Fibroblast of villous mesenchyme (primary cell): ENCODE measurements at regions not wholly inside any gene's neighbourhood (a gene's known extent, or its start where the extent isn't known, plus 50 kb on each side); places are given as distances from the start of the nearest gene placed in this dataset.
"Not testable (repeated sequence)": the region's sequence is repeated elsewhere in the genome, so short reads cannot be mapped to it uniquely, and the experiment has no call there.

Experiments used
- DNase-seq: peaks from one replicate; pipeline ENCODE4 v3.0.0-alpha.2; 2010; ENCODE audit warnings: low read depth
- H3K4me3 ChIP-seq: 2 replicates; pipeline ENCODE4 v1.5.1; 2011; ENCODE audit warnings: low read depth, mild to moderate bottlenecking, low read length
- TF ChIP-seq, protein P1 (sequence below): IDR thresholded peaks from 2 replicates; pipeline ENCODE4 v1.5.1; 2012; ENCODE audit warnings: low read depth, mild to moderate bottlenecking, low read length; ENCODE audit not compliant: insufficient read depth

DNA sequence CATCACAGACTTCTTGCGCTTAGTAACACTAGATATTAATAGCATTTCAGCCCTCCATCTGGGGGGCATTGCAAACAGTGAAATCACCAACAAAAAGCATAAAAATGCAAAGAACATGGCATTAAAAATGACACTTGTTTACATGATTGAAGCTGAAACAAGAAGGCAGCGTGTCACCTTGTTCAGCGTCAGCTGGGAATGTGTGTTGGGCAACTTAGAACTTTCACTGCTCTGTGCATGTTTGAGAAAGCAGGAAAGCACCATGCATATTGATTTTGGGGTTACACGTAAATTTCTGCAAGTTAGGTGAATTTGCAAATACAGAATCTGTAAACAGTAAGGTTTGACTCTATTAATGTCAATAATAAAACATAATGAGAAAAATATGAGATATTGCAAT is 162.9 kb downstream of the SOX4 start:
- TF ChIP-seq, protein P1, sequence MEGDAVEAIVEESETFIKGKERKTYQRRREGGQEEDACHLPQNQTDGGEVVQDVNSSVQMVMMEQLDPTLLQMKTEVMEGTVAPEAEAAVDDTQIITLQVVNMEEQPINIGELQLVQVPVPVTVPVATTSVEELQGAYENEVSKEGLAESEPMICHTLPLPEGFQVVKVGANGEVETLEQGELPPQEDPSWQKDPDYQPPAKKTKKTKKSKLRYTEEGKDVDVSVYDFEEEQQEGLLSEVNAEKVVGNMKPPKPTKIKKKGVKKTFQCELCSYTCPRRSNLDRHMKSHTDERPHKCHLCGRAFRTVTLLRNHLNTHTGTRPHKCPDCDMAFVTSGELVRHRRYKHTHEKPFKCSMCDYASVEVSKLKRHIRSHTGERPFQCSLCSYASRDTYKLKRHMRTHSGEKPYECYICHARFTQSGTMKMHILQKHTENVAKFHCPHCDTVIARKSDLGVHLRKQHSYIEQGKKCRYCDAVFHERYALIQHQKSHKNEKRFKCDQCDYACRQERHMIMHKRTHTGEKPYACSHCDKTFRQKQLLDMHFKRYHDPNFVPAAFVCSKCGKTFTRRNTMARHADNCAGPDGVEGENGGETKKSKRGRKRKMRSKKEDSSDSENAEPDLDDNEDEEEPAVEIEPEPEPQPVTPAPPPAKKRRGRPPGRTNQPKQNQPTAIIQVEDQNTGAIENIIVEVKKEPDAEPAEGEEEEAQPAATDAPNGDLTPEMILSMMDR = no peak
- DNase-seq = no peak
- no peak overlapping the region for H3K4me3 ChIP-seq

DNA sequence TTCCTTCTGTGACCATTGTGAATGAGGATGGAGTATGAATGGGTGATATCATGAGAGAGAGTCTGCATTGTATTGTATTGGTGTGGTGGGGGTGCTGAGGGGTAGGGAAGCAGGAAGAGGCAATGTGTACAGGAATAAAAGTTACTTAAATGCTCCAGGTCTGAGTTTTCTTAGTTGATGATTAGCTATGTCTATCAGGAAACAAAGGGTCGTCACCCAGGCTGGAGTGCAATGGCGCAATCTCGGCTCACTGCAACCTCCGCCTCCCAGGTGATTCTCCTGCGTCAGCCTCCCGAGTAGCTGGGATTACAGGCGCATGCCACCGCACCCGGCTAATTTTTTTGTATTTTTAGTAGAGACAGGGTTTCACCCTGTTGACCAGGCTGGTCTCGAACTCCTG is 163.8 kb downstream of the SOX4 start:
- H3K4me3 ChIP-seq, DNase-seq: not testable (repeated sequence)

DNA sequence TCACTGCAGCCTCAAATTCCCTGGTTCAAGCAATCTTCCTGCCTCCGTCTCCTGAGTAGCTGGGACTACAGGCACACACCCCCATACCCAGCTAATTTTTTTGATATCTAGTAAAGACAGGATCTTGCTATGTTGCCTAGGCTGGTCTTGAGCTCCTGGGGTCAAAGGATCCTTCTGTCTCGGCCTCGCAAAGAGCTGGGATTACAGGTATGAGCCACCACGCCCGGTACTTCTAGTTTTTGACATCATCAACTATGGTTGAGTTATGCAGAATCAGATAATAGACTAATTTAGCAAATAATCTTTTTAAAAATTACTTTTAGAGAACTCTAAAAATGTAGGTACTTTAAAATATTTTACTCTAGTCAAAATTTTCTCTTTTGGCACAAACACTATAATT is 166.2 kb downstream of the SOX4 start:
- TF ChIP-seq, protein P1 = no peak
- no peak overlapping the region for H3K4me3 ChIP-seq

DNA sequence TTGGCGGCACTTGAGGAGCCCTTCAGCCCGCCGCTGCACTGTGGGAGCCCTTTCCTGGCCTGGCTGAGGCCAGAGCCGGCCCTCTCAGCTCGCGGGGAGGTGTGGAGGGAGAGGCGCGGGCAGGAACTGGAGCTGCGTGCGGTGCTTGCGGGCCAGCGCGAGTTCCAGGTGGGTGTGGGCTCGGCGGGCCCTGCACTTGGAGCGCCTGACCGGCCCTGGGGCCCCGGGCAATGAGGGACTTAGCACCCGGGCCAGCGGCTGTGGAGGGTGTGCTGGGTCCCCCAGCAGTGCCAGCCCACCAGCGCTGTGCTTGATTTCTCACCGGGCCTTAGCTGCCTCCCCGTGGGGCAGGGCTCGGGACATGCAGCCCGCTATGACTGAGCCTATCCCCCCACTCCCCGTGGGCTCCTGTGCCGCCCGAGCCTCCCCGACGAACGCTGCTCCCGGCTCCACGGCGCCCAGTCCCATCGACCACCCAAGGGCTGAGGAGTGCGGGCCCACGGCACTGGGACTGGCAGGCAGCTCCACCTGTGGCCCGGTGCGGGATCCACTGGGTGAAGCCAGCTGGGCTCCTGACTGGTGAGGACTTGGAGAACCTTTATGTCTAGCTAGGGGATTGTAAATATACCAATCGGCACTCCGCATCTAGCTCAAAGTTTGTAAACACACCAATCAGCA is 167.6 kb downstream of the SOX4 start:
- not testable (repeated sequence) for DNase-seq

More for the DNA sequence above, 166.2 kb downstream of the SOX4 start:
- DNase-seq = no peak

DNA sequence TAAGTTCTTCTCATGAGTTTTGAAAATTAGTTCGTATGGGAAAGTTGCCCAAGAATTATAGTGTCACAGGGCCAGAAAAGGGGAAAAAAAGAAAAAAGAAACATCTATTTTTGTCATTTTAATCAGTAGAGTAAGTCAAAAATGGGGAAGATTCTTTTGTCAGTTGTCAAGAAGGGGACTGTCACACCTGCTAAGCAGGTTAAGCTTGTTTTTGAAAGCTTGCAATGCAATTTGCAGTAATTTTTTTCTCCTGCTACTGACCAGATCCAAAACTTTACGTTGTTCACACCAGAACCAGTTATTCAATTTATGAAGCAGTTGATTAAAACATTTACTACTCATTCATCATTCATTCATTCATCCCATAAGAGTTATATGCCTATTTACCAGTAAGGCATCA is 171.4 kb downstream of the SOX4 start:
- TF ChIP-seq, protein P1 = no peak
- DNase-seq = no peak
- H3K4me3 ChIP-seq = no peak overlapping the region

More for the DNA sequence above, 167.6 kb downstream of the SOX4 start:
- H3K4me3 ChIP-seq = not testable (repeated sequence)

DNA sequence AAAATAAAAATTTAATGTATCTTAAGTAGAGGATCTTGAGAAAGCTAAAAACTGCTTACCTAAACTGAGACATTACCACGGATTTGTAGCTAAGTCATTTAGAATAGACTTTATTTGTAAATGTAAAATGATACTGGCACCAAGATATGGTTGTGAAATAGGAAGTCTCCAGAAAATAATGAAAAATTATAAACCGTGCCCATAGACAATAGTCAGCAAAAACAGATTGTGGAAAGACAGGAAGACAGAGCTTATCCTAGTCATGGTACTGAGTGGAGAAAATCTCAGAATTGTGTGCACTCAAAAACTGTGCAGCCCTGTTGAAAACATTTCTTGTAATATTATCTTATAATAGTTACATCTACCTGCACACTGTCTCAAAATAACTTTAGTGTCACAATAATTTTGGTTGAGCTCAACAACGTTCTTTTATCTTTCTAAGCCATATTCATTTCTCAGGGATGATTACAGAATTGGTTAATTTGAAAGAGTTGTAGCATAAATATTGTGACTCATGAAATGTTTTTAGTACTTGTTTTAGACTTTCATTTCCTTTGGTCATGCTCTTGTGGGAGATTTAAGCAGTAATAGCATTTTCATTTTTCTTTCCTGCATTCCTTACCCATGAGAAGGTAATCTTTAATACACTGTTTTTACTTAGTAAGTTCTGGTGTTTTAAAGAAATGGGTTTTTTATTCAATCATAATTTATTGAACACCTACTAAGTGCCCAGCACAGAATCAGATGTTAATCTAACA is 174.5 kb downstream of the SOX4 start:
- TF ChIP-seq, protein P1 = no peak
- DNase-seq = peak; percentile 78
- H3K4me3 ChIP-seq = no peak overlapping the region

DNA sequence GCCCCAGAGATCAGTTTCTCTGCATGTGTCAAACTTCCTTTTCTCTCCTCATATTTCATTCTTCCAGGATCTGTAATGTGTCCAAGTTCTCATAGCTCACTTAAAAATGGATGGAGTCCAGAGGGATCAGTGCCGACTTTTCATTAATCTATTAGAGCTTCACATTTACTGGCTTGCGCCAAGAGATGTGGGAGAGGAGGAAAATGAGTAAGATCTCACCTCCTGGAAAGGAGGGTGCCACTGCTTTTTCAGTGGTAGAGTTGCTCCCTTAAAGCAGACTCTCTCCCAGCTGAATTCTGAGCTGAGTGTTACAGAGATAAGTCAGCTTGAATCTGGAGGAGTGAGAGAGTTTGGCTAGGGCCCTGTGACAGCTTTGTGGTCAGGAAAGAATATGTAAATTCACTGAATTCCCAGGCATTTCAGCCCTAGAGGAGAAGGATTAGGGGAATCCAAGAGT is 175.9 kb downstream of the SOX4 start:
- DNase-seq = peak; percentile 97
- H3K4me3 ChIP-seq = no peak overlapping the region
- TF ChIP-seq, protein P1 = no peak

DNA sequence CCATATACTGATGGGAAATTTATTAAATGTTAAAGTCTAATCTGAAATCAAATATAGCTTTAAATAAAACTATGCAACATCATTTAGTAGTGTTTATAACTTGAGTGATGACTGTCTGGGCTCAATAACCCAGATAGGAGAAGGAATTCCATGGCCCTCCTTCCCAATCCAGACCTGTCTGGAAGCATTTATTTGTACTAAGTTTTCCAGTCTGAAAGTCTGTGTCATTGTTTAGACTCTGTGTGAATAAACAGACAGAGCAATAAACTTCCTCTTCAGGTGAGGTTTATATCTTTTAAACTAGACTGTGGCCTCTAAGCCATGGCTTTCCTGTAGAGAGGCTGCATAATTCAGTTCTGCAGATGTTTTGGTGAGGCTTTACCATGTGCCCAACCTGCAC is 176.4 kb downstream of the SOX4 start:
- peak; percentile 64 for DNase-seq
- TF ChIP-seq, protein P1 = no peak
- H3K4me3 ChIP-seq = no peak overlapping the region
